Smooth muscle cell (in vitro differentiated cells): ENCODE measurements at regions not wholly inside any gene's neighbourhood (a gene's known extent, or its start where the extent isn't known, plus 50 kb on each side); places are given as distances from the start of the nearest gene placed in this dataset.

Experiments
- DNase-seq: peaks from one replicate; lab custom pipeline; 2025; ENCODE audit not compliant: unreplicated experiment; lab: John Stamatoyannopoulos, UW
- H2AFZ ChIP-seq: fragments of 200-600 bp; sonication (generic); 2 replicates; pipeline ENCODE4 v1.6.0; 2016; ENCODE audit warnings: antibody characterized with exemption, low read depth, mild to moderate bottlenecking
- H3F3A ChIP-seq: fragments of 200-600 bp; sonication (generic); 2 replicates; pipeline ENCODE4 v1.6.0; 2017; ENCODE audit warnings: antibody characterized with exemption, low read depth
- H3K27ac ChIP-seq: fragments of 200-600 bp; sonication (generic); 2 replicates; pipeline ENCODE4 v1.5.1; 2016; ENCODE audit warnings: low read depth, mild to moderate bottlenecking
- H3K27me3 ChIP-seq: fragments of 200-600 bp; sonication (generic); 2 replicates; pipeline ENCODE4 v1.6.1; 2016; ENCODE audit warnings: low read depth, mild to moderate bottlenecking
- H3K36me3 ChIP-seq: fragments of 200-600 bp; sonication (generic); 2 replicates; pipeline ENCODE4 v1.5.1; 2016; ENCODE audit warnings: low read depth
- H3K4me1 ChIP-seq: fragments of 200-600 bp; sonication (generic); 2 replicates; pipeline ENCODE4 v1.5.1; 2016; ENCODE audit warnings: low read depth
- H3K4me2 ChIP-seq: fragments of 200-600 bp; sonication (generic); 2 replicates; pipeline ENCODE4 v1.6.0; 2016; ENCODE audit warnings: mild to moderate bottlenecking
- H3K4me3 ChIP-seq: fragments of 200-600 bp; sonication (generic); 2 replicates; pipeline ENCODE4 v1.5.1; 2016; ENCODE audit warnings: mild to moderate bottlenecking
- H3K79me2 ChIP-seq: fragments of 200-600 bp; sonication (generic); 2 replicates; pipeline ENCODE4 v1.6.0; 2016; ENCODE audit warnings: low read depth, mild to moderate bottlenecking
- H3K9ac ChIP-seq: fragments of 200-600 bp; sonication (generic); 2 replicates; pipeline ENCODE4 v1.6.0; 2016; ENCODE audit warnings: low read depth
- H3K9me3 ChIP-seq: fragments of 200-600 bp; sonication (generic); replicated peaks from 2 replicates; pipeline ENCODE4 v1.5.1; 2016; ENCODE audit warnings: low read depth
- H4K20me1 ChIP-seq: fragments of 200-600 bp; sonication (generic); 2 replicates; pipeline ENCODE4 v1.6.0; 2016; ENCODE audit warnings: low read depth
- WGBS: methylation state at CpG from one replicate; pipeline ENCODE4 v1.1.7; 2016; ENCODE audit warnings: low lambda C conversion rate; 5-methylcytosine and 5-hydroxymethylcytosine counted together
- TF ChIP-seq, protein P1 (sequence below): fragments of 200-600 bp; sonication (generic); IDR thresholded peaks from 2 replicates; pipeline ENCODE4 v1.5.1; 2017; ENCODE audit warnings: borderline replicate concordance, mild to moderate bottlenecking, antibody characterized with exemption; ENCODE audit not compliant: insufficient read depth, poor library complexity, severe bottlenecking

DNA sequence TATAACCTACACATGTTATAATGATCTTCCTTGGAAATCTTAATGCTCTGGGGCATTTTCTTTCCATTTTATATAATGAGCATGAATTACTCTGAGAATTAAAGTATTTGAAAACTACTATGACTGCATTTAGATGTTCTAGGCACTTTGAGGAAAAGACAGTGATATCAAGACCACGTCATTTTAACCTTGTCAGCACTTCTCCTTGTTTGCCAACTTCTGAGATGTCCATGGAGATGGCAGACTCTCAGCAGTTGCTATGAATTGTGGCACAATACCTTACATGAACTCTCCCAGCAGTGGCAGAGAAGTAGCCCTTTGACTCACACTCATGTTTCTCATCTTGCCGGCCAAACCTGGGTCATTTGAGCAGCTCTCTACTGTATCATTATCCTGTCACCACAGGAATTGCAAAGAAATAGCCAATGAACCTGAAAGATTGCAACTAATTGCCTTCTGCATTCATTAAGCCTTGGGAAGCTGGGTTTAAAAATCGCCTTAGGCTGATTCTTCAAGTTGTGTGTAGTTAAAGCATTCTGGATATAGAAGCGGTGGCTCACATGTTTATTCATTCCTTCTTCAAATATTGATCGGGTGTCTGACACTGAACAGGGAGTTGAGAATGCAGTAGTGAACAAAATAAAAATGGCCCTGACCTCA lies 272.2 kb upstream of the CFAP20DC start:
- no peaks in the 10 kb centered on the region for H4K20me1 ChIP-seq
- no peak overlapping the region for H3K27ac ChIP-seq
- no peak overlapping the region for H2AFZ ChIP-seq
- no peaks in the 10 kb centered on the region for H3K79me2 ChIP-seq
- TF ChIP-seq, protein P1, sequence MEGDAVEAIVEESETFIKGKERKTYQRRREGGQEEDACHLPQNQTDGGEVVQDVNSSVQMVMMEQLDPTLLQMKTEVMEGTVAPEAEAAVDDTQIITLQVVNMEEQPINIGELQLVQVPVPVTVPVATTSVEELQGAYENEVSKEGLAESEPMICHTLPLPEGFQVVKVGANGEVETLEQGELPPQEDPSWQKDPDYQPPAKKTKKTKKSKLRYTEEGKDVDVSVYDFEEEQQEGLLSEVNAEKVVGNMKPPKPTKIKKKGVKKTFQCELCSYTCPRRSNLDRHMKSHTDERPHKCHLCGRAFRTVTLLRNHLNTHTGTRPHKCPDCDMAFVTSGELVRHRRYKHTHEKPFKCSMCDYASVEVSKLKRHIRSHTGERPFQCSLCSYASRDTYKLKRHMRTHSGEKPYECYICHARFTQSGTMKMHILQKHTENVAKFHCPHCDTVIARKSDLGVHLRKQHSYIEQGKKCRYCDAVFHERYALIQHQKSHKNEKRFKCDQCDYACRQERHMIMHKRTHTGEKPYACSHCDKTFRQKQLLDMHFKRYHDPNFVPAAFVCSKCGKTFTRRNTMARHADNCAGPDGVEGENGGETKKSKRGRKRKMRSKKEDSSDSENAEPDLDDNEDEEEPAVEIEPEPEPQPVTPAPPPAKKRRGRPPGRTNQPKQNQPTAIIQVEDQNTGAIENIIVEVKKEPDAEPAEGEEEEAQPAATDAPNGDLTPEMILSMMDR: no peak
- H3K9me3 ChIP-seq: no peaks in the 10 kb centered on the region
- H3K9ac ChIP-seq: no peak overlapping the region
- H3K4me3 ChIP-seq: no peak overlapping the region
- H3K4me1 ChIP-seq: peaks cover 7% of the 10 kb centered on the region
- no peaks in the 10 kb centered on the region for H3K36me3 ChIP-seq
- no peak overlapping the region for H3K4me2 ChIP-seq
- DNase-seq: no peak
- no peaks in the 10 kb centered on the region for H3K27me3 ChIP-seq
- no peaks in the 10 kb centered on the region for H3F3A ChIP-seq
- 81% methylated on average over 5 of the region's 5 CpGs for WGBS

DNA sequence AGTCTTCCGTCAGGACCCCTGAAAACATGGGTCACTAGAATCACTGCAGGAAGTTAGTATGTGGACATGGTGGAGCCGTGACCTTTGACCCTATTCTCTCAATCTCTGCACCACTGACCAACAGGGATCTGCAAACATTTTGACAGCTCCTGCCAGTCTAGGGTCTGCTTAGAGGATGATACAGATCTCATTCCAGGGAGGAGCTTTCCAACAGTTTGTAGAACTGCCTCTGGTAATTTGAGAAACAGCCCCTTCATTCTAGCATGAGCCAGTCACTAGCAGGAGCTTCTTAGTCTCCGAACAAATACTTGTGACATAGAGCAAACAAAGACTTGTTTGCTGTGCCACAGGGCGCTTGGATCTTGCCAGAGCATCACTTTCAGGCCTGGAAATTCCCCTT lies 270.3 kb upstream of the CFAP20DC start:
- Histone ChIP-seq H2AFZ (no peak overlapping the region), H3K4me2 (no peak overlapping the region), H3K79me2 (no peaks in the 10 kb centered on the region), H3K27ac (no peak overlapping the region), H3F3A (no peaks in the 10 kb centered on the region), H3K9ac (no peak overlapping the region), H3K36me3 (no peaks in the 10 kb centered on the region), H3K27me3 (no peaks in the 10 kb centered on the region), H3K9me3 (no peaks in the 10 kb centered on the region), H3K4me1 (peaks cover 6% of the 10 kb centered on the region), H4K20me1 (no peaks in the 10 kb centered on the region), H3K4me3 (no peak overlapping the region)
- no peak for DNase-seq
- 73% methylated on average over 4 of the region's 4 CpGs for WGBS
- TF ChIP-seq, protein P1: no peak

DNA sequence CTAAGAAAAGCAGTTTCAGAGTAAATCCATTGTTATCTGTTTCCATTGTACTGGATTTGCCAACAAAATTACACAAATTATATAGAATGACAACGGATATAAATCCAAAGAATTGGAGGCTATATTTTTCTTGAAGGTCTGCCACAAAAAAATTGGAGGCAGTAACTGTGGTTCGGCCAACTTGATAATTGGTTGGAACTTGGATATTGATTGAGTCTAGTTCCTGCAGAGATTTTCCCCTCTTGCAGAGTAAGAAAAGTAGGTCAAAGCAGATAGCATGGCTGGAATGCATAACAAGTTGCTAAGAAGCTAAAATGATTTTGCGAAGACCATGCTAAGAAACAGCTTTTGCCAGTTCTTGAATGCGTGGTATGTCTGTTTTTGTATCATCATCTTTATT lies 269.6 kb upstream of the CFAP20DC start:
- Histone ChIP-seq H2AFZ (no peak overlapping the region), H4K20me1 (no peaks in the 10 kb centered on the region), H3K79me2 (no peaks in the 10 kb centered on the region), H3K9me3 (no peaks in the 10 kb centered on the region), H3K4me2 (no peak overlapping the region), H3K4me3 (no peak overlapping the region), H3K4me1 (peaks cover 6% of the 10 kb centered on the region), H3F3A (no peaks in the 10 kb centered on the region), H3K27me3 (no peaks in the 10 kb centered on the region), H3K36me3 (no peaks in the 10 kb centered on the region), H3K9ac (no peak overlapping the region), H3K27ac (no peak overlapping the region)
- no peak for DNase-seq
- 95% methylated on average over 4 of the region's 4 CpGs for WGBS
- TF ChIP-seq, protein P1: no peak

DNA sequence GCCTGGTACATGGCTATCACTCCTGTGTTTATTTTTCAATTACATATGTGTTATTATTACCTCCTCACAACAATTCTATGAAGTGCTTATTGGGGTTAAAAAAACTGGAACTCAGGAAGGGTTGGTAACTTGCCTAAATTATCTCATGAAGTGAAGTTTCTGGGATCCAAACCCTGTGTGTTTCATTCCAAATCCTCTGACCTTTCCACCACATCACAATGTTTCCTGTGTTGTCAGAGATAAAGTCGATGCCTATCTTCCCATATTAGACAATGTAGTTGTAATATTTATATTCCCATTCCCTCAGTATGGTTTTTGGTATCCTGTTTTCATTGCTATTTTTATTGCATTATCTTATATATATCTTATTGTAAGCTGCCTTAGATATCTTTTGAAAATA lies 269.1 kb upstream of the CFAP20DC start:
- H3K9me3 ChIP-seq: no peaks in the 10 kb centered on the region
- H4K20me1 ChIP-seq: no peaks in the 10 kb centered on the region
- H3K4me1 ChIP-seq: peaks cover 6% of the 10 kb centered on the region
- H3K79me2 ChIP-seq: no peaks in the 10 kb centered on the region
- no peaks in the 10 kb centered on the region for H3K27me3 ChIP-seq
- no peak overlapping the region for H3K9ac ChIP-seq
- WGBS: 84% methylated on average over 1 of the region's 1 CpG
- H3K4me2 ChIP-seq: no peak overlapping the region
- H3K27ac ChIP-seq: no peak overlapping the region
- H3K36me3 ChIP-seq: no peaks in the 10 kb centered on the region
- no peak overlapping the region for H2AFZ ChIP-seq
- H3F3A ChIP-seq: no peaks in the 10 kb centered on the region
- DNase-seq: no peak
- TF ChIP-seq, protein P1: no peak
- H3K4me3 ChIP-seq: no peak overlapping the region
